ENCODE measurements at regions not wholly inside any gene's neighbourhood (a gene's known extent, or its start where the extent isn't known, plus 50 kb on each side); places are given as distances from the start of the nearest gene placed in this dataset.
"Not testable (repeated sequence)": the region's sequence is repeated elsewhere in the genome, so short reads cannot be mapped to it uniquely, and the experiment has no call there.

- DNase-seq (ENCODE audit: low read depth in 2 of 2): not testable (repeated sequence)
These were observed 87.1 kb downstream of the TRIM27 start for GRCh38 chr6:28836703-28837102.

GRCh38 chr6:28838289-28838633 lies 85.5 kb downstream of the TRIM27 start:
- DNase-seq (ENCODE audit: low read depth in 2 of 2): peak; percentile 81 to 87

GRCh38 chr6:28838634-28839442 lies 84.9 kb downstream of the TRIM27 start:
- peak; percentile 86 for DNase-seq (ENCODE audit: low read depth in 2 of 2)

GRCh38 chr6:28839443-28840120 lies 84.2 kb downstream of the TRIM27 start:
- no peak for DNase-seq (ENCODE audit: low read depth in 2 of 2)

GRCh38 chr6:28841290-28841689 lies 82.5 kb downstream of the TRIM27 start:
- no peak for DNase-seq (ENCODE audit: low read depth in 2 of 2)

DNA sequence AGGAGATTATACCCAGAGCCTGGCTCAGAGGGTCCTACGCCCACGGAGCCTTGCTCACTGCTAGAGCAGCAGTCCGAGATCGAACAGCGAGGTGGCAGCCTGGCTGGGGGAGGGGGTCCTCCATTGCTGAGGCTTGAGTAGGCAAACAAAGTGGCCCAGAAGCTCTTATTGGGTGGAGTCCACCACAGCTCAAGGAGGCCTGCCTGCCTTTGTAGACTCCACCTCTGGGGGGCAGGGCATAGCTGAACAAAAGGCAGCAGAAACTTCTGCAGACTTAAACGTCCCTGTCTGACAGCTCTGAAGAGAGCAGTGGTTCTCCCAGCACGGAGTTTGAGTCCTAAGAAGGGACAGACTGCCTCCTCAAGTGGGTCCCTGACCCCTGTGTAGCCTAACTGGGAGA lies 75.0 kb downstream of the TRIM27 start:
- DNase-seq (ENCODE audit: low read depth in 2 of 2): not testable (repeated sequence)
